OCI-LY1 (cell line): ENCODE measurements at regions not wholly inside any gene's neighbourhood (a gene's known extent, or its start where the extent isn't known, plus 50 kb on each side); places are given as distances from the start of the nearest gene placed in this dataset.

Experiments
- EZH2 ChIP-seq: fragments of 200-600 bp; sonication (generic), shearing (Covaris generic); IDR thresholded peaks from 2 replicates; pipeline ENCODE4 v1.8.0; 2017; ENCODE audit warnings: borderline replicate concordance, mixed run types, mild to moderate bottlenecking, antibody characterized with exemption, low read length, moderate library complexity, mixed read lengths
- TF ChIP-seq, protein P1 (sequence below): fragments of 200-600 bp; sonication (generic), shearing (Covaris generic); IDR thresholded peaks from 2 replicates; pipeline ENCODE4 v1.5.1; 2017; ENCODE audit warnings: mild to moderate bottlenecking, antibody characterized with exemption, low read length, moderate library complexity, mixed read lengths

- TF ChIP-seq, protein P1, sequence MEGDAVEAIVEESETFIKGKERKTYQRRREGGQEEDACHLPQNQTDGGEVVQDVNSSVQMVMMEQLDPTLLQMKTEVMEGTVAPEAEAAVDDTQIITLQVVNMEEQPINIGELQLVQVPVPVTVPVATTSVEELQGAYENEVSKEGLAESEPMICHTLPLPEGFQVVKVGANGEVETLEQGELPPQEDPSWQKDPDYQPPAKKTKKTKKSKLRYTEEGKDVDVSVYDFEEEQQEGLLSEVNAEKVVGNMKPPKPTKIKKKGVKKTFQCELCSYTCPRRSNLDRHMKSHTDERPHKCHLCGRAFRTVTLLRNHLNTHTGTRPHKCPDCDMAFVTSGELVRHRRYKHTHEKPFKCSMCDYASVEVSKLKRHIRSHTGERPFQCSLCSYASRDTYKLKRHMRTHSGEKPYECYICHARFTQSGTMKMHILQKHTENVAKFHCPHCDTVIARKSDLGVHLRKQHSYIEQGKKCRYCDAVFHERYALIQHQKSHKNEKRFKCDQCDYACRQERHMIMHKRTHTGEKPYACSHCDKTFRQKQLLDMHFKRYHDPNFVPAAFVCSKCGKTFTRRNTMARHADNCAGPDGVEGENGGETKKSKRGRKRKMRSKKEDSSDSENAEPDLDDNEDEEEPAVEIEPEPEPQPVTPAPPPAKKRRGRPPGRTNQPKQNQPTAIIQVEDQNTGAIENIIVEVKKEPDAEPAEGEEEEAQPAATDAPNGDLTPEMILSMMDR: no peak
- TF ChIP-seq EZH2: no peak
These were observed 809.9 kb upstream of the EEF2KMT start for GRCh38 chr16:5907544-5907943.
